Endothelial cell of umbilical vein (primary cell): ENCODE measurements at regions not wholly inside any gene's neighbourhood (a gene's known extent, or its start where the extent isn't known, plus 50 kb on each side); places are given as distances from the start of the nearest gene placed in this dataset.

ENCODE experiments used
- BruUV-seq: library from RNA; stranded (reverse); fragments of 400-500 nt; replicated peaks from 2 replicates; lab custom pipeline; 2021; lab: Mats Ljungman, UMichigan
- CTCF ChIA-PET: fragments of 300-600, 350-600 bp; sonication (Branson Sonifier 250); formaldehyde crosslinking; loops from one replicate; lab custom pipeline; 2021; ENCODE audit warnings: antibody characterized with exemption, inconsistent platforms; lab: Charles Lee
- POLR2A ChIA-PET: fragments of 300-600, 350-600 bp; sonication (Branson Sonifier 250); formaldehyde crosslinking; loops from one replicate; lab custom pipeline; 2021; ENCODE audit warnings: antibody characterized with exemption, inconsistent platforms; lab: Charles Lee
- DNase-seq: peaks from one replicate; pipeline ENCODE4 v3.0.0-alpha.2; 2011; ENCODE audit warnings: low read depth, low spot score
- FAIRE-seq: peaks from 2 replicates; lab custom pipeline; 2011; peaks lifted over from hg19 to GRCh38; lab: Jason Lieb, UNC
- H2AFZ ChIP-seq: 2 replicates; pipeline ENCODE4 v1.6.0; 2012; ENCODE audit warnings: low read depth, low read length, control low read depth, inconsistent platforms
- H3K27ac ChIP-seq: 2 replicates; pipeline ENCODE4 v1.5.1; 2011; ENCODE audit warnings: low read depth, mild to moderate bottlenecking, control low read depth, low read length, moderate library complexity; ENCODE audit not compliant: insufficient read depth
- H3K27me3 ChIP-seq, 2 experiments: 2 replicates each; pipeline versions ENCODE4 v1.6.0 to v1.6.1; 2011; ENCODE audit warnings: low read length in 2 of 2, mixed read lengths in 1 of 2; ENCODE audit not compliant: control insufficient read depth in 2 of 2, insufficient read depth in 2 of 2
- H3K36me3 ChIP-seq, 2 experiments: 2 replicates in 1 of 2; 3 replicates in 1 of 2; pipeline ENCODE4 v1.5.1; 2011; ENCODE audit warnings: low read length in 2 of 2, mild to moderate bottlenecking in 1 of 2, moderate library complexity in 1 of 2; ENCODE audit not compliant: control insufficient read depth in 2 of 2, insufficient read depth in 2 of 2; ENCODE audit errors: extremely low read depth in 1 of 2
- H3K4me1 ChIP-seq: 3 replicates; pipeline ENCODE4 v1.5.1; 2011; ENCODE audit warnings: mild to moderate bottlenecking, low read length; ENCODE audit not compliant: control insufficient read depth, insufficient read depth; ENCODE audit errors: extremely low read depth
- H3K4me2 ChIP-seq: 2 replicates; pipeline ENCODE4 v1.6.1; 2011; ENCODE audit warnings: low read length, control low read depth, mixed read lengths; ENCODE audit not compliant: insufficient read depth
- H3K4me3 ChIP-seq, 3 experiments: fragments of 200-600 bp in 1 of 3; sonication (generic), shearing (Covaris generic) in 1 of 3; replicated peaks in 1 of 3; 2 replicates each; pipeline ENCODE4 v1.5.1; 2011 to 2016; ENCODE audit warnings: control low read depth in 3 of 3, low read length in 3 of 3, mild to moderate bottlenecking in 2 of 3, inconsistent platforms in 1 of 3, low read depth in 1 of 3, moderate library complexity in 1 of 3; ENCODE audit not compliant: insufficient read depth in 1 of 3
- H3K79me2 ChIP-seq: 2 replicates; pipeline ENCODE4 v1.6.0; 2012; ENCODE audit warnings: low read length, inconsistent platforms; ENCODE audit not compliant: control insufficient read depth, insufficient read depth
- H3K9ac ChIP-seq: replicated peaks from 2 replicates; pipeline ENCODE3; 2011; ENCODE audit warnings: low read length, control low read depth; ENCODE audit not compliant: insufficient read depth; ENCODE audit errors: extremely low read depth
- H3K9me1 ChIP-seq: replicated peaks from 3 replicates; pipeline ENCODE4 v1.6.0; 2011; ENCODE audit warnings: mild to moderate bottlenecking, low read length; ENCODE audit not compliant: control insufficient read depth, insufficient read depth; ENCODE audit errors: extremely low read depth
- H3K9me3 ChIP-seq: replicated peaks from 2 replicates; pipeline ENCODE4 v1.5.1; 2012; ENCODE audit warnings: low read length, inconsistent platforms; ENCODE audit not compliant: control insufficient read depth, insufficient read depth
- H4K20me1 ChIP-seq: replicated peaks from 2 replicates; pipeline ENCODE3; 2011; ENCODE audit warnings: mild to moderate bottlenecking, low read length; ENCODE audit not compliant: control insufficient read depth, insufficient read depth; ENCODE audit errors: extremely low read depth
- EZH2 ChIP-seq: IDR thresholded peaks from 2 replicates; pipeline ENCODE4 v1.6.1; 2012; ENCODE audit warnings: borderline replicate concordance, low read depth, mild to moderate bottlenecking, moderate library complexity, low read length, inconsistent platforms; ENCODE audit not compliant: severe bottlenecking
- FOS ChIP-seq: IDR thresholded peaks from 2 replicates; pipeline ENCODE4 v1.6.1; 2011; ENCODE audit warnings: mild to moderate bottlenecking, low read length, moderate library complexity, borderline replicate concordance; ENCODE audit not compliant: insufficient read depth
- GATA2 ChIP-seq: IDR thresholded peaks from 2 replicates; pipeline ENCODE4 v1.7.0; 2011; ENCODE audit warnings: low read depth, mild to moderate bottlenecking, moderate library complexity, mixed read lengths, low read length; ENCODE audit not compliant: insufficient read length, insufficient read depth
- JUN ChIP-seq: IDR thresholded peaks from 2 replicates; pipeline ENCODE4 v1.6.1; 2011; ENCODE audit warnings: borderline replicate concordance, low read depth; ENCODE audit not compliant: insufficient read length, insufficient read depth
- MYC ChIP-seq: IDR thresholded peaks from one replicate; pipeline ENCODE4 v1.6.1; 2011; ENCODE audit warnings: mild to moderate bottlenecking, low read depth, low read length
- POLR2A ChIP-seq: IDR thresholded peaks from 2 replicates; pipeline ENCODE4 v1.6.1; 2012; ENCODE audit warnings: low read depth, mild to moderate bottlenecking, control low read depth, low read length
- POLR2AphosphoS5 ChIP-seq: IDR thresholded peaks from 2 replicates; pipeline ENCODE4 v1.6.1; 2012; ENCODE audit warnings: low read depth, mild to moderate bottlenecking, control low read depth, low read length, moderate library complexity; ENCODE audit not compliant: insufficient read depth
- dilution Hi-C: fragments of 300-500 bp; cut with MboI; formaldehyde crosslinking; loops from one replicate; pipeline ENCODE4 v1.15.0; 2019; ENCODE audit warnings: low sequenced_read_pairs; ENCODE audit not compliant: extremely low pct_ligation_motif_present
- intact Hi-C: fragments of 100-400 bp; cut with micrococcal nuclease; formaldehyde crosslinking; loops from one replicate; pipeline ENCODE4 v1.10.0; 2022
- TF ChIP-seq, protein P1 (sequence below), 2 donors: IDR thresholded peaks; 1 replicate in 1 of 2; 2 replicates in 1 of 2; pipeline ENCODE4 v1.5.1; 2011; ENCODE audit warnings: low read length in 2 of 2, mild to moderate bottlenecking in 2 of 2, moderate library complexity in 2 of 2, control low read depth in 1 of 2, inconsistent platforms in 1 of 2, low read depth in 1 of 2; ENCODE audit not compliant: insufficient read depth in 1 of 2; ENCODE audit errors: extremely low read depth in 1 of 2
- TF ChIP-seq, protein P2 (sequence below): IDR thresholded peaks from 2 replicates; pipeline ENCODE4 v1.6.1; 2011; ENCODE audit not compliant: insufficient read depth, insufficient read length

DNA sequence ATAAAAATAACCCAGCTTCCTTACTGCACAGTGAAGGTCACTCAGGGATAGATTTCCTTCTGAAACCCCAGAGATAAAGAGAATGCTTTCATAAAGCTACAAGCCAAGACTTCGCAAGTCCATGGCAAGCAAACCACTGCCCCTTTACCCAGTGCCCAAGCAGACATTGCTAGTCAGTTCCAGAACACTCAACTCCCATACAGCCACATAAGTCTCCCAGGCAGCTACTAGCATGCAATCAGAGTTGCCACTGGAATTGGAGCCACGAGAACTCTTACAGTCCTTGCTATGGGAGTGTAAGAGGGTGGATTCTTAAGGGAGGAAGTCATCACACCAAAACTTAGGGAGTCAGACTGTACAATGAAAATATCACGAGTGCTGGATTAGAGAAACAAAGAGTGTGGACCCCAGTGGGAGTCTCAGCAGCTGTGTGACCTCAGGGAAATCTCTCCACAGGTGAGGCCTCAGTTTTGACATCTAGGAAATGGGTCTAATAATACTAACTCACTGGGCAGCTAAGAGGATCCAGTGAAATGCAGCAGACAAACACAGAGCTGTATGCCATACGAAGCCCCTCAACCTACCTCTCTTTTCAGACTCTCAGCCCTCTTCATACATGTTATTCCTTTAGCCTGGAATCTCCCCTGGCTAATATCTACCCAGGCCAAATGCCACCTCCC, 526.6 kb downstream of the MN1 start:
- Histone ChIP-seq H3K4me1 (no peaks in the 10 kb centered on the region), H4K20me1 (no peaks in the 10 kb centered on the region), H3K9ac (no peak overlapping the region), H2AFZ (no peak overlapping the region), H3K79me2 (no peaks in the 10 kb centered on the region), H3K4me2 (no peak overlapping the region), H3K9me3 (no peaks in the 10 kb centered on the region), H3K27ac (no peak overlapping the region), H3K9me1 (no peaks in the 10 kb centered on the region), H3K36me3 (no peaks in the 10 kb centered on the region), H3K4me3 (no peak overlapping the region), H3K27me3 (peaks cover 15 to 21% of the 10 kb centered on the region in 2 experiments)
- ChIA-PET POLR2A (no interaction called here), CTCF (interaction anchor here (1.1 kb wide), 1 partner anchor 32 kb away, joined by 3 read pairs; no protein-coding TSS in a partner anchor)
- FAIRE-seq (no peak), DNase-seq (no peak)
- dilution Hi-C loops: no loop called here
- no peak for TF ChIP-seq GATA2
- TF ChIP-seq POLR2AphosphoS5: no peak
- TF ChIP-seq, protein P1, sequence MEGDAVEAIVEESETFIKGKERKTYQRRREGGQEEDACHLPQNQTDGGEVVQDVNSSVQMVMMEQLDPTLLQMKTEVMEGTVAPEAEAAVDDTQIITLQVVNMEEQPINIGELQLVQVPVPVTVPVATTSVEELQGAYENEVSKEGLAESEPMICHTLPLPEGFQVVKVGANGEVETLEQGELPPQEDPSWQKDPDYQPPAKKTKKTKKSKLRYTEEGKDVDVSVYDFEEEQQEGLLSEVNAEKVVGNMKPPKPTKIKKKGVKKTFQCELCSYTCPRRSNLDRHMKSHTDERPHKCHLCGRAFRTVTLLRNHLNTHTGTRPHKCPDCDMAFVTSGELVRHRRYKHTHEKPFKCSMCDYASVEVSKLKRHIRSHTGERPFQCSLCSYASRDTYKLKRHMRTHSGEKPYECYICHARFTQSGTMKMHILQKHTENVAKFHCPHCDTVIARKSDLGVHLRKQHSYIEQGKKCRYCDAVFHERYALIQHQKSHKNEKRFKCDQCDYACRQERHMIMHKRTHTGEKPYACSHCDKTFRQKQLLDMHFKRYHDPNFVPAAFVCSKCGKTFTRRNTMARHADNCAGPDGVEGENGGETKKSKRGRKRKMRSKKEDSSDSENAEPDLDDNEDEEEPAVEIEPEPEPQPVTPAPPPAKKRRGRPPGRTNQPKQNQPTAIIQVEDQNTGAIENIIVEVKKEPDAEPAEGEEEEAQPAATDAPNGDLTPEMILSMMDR (IDR thresholded peaks at IDR 0.05; ENCODE audit: extremely low read depth in 1 of 2, insufficient read depth in 1 of 2, low read depth in 1 of 2, low read length in 2 of 2): no peak
- no peak for TF ChIP-seq JUN
- no peak for TF ChIP-seq MYC
- TF ChIP-seq, protein P2, sequence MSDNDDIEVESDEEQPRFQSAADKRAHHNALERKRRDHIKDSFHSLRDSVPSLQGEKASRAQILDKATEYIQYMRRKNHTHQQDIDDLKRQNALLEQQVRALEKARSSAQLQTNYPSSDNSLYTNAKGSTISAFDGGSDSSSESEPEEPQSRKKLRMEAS: no peak
- no peak for TF ChIP-seq POLR2A
- no peak for TF ChIP-seq EZH2
- no peak for TF ChIP-seq FOS
- intact Hi-C loops: no loop called here
- BruUV-seq: no TSS peak
